SK-N-SH (cell line): ENCODE measurements at regions not wholly inside any gene's neighbourhood (a gene's known extent, or its start where the extent isn't known, plus 50 kb on each side); places are given as distances from the start of the nearest gene placed in this dataset.

ENCODE experiments used
- CTCF ChIA-PET: fragments of 300-600, 350-600 bp; formaldehyde crosslinking; extraction: SDS; loops from one replicate; lab custom pipeline; 2021; lab: Yijun Ruan, JAX
- POLR2A ChIA-PET: fragments of 350-600 bp; sonication (Branson Sonifier 250); formaldehyde crosslinking; extraction: SDS; loops from one replicate; lab custom pipeline; 2020; ENCODE audit warnings: antibody characterized with exemption, inconsistent platforms; lab: Yijun Ruan, JAX
- DNase-seq: peaks from one replicate; pipeline ENCODE4 v3.0.0; 2012
- H2AFZ ChIP-seq: fragments of 200-600 bp; sonication (generic); 2 replicates; pipeline ENCODE4 v1.8.1; 2016; ENCODE audit warnings: antibody characterized with exemption, mild to moderate bottlenecking, low read depth
- H3F3A ChIP-seq: fragments of 200-600 bp; sonication (generic); replicated peaks from 2 replicates; pipeline ENCODE3; 2016; ENCODE audit warnings: antibody characterized with exemption, mild to moderate bottlenecking; ENCODE audit not compliant: insufficient read depth
- H3K27ac ChIP-seq, 2 experiments: fragments of 200-500 bp in 1 of 2; fragments of 200-600 bp in 1 of 2; sonication (Bioruptor generic) in 1 of 2; sonication (generic), shearing (Covaris generic) in 1 of 2; 2 replicates each; pipeline versions ENCODE4 v1.5.1 to v1.6.1; 2014 to 2016; ENCODE audit warnings: low read depth in 2 of 2, inconsistent platforms in 1 of 2, low read length in 1 of 2, mild to moderate bottlenecking in 1 of 2, mixed read lengths in 1 of 2
- H3K27me3 ChIP-seq: fragments of 200-600 bp; sonication (generic), shearing (Covaris generic); 2 replicates; pipeline ENCODE4 v1.6.1; 2016; ENCODE audit warnings: mixed run types; ENCODE audit not compliant: insufficient read depth
- H3K36me3 ChIP-seq, 2 experiments: fragments of 200-500 bp in 1 of 2; fragments of 200-600 bp in 1 of 2; sonication (Bioruptor generic) in 1 of 2; sonication (generic) in 1 of 2; replicated peaks in 1 of 2; 2 replicates each; pipeline versions ENCODE3 to v1.5.1; 2014 to 2016; ENCODE audit warnings: low read length in 1 of 2, mild to moderate bottlenecking in 1 of 2; ENCODE audit not compliant: insufficient read depth in 2 of 2, control insufficient read depth in 1 of 2
- H3K4me1 ChIP-seq, 2 experiments: fragments of 200-500 bp in 1 of 2; fragments of 200-600 bp in 1 of 2; sonication (Bioruptor generic) in 1 of 2; sonication (generic), shearing (Covaris generic) in 1 of 2; 2 replicates each; pipeline versions ENCODE4 v1.5.1 to v1.6.1; 2014 to 2016; ENCODE audit warnings: low read depth in 1 of 2, low read length in 1 of 2, mixed run types in 1 of 2; ENCODE audit not compliant: insufficient read depth in 2 of 2, control insufficient read depth in 1 of 2
- H3K4me2 ChIP-seq: fragments of 200-600 bp; sonication (generic), shearing (Covaris generic); 2 replicates; pipeline ENCODE4 v1.6.1; 2017; ENCODE audit warnings: mixed run types
- H3K4me3 ChIP-seq, 2 experiments: fragments of 200-500 bp in 1 of 2; fragments of 200-600 bp in 1 of 2; sonication (Bioruptor generic) in 1 of 2; sonication (generic), shearing (Covaris generic) in 1 of 2; 2 replicates each; pipeline versions ENCODE4 v1.5.1 to v1.8.1; 2014 to 2016; ENCODE audit warnings: low read depth in 2 of 2, inconsistent platforms in 1 of 2, low read length in 1 of 2, mild to moderate bottlenecking in 1 of 2, mixed read lengths in 1 of 2, moderate library complexity in 1 of 2
- H3K79me2 ChIP-seq: fragments of 200-600 bp; sonication (generic); 2 replicates; pipeline ENCODE4 v1.8.1; 2017; ENCODE audit warnings: mild to moderate bottlenecking; ENCODE audit not compliant: insufficient read depth
- H3K9ac ChIP-seq: fragments of 200-600 bp; sonication (generic); 2 replicates; pipeline ENCODE4 v1.6.1; 2017; ENCODE audit warnings: mixed run types
- H3K9me2 ChIP-seq: fragments of 200-600 bp; sonication (generic); 2 replicates; pipeline ENCODE4 v1.6.1; 2017; ENCODE audit warnings: mixed run types
- H3K9me3 ChIP-seq: fragments of 200-600 bp; sonication (generic); 2 replicates; pipeline ENCODE4 v1.6.1; 2017; ENCODE audit warnings: mixed run types, mild to moderate bottlenecking, moderate library complexity
- H4K20me1 ChIP-seq: fragments of 200-600 bp; sonication (generic); 2 replicates; pipeline ENCODE4 v1.6.1; 2017; ENCODE audit warnings: mild to moderate bottlenecking, mixed run types; ENCODE audit not compliant: insufficient read depth
- CHD2 ChIP-seq: fragments of 150-350 bp; IDR thresholded peaks from 2 replicates; pipeline ENCODE4 v1.6.1; 2018; ENCODE audit warnings: low read length; ENCODE audit not compliant: partially characterized antibody
- ELF1 ChIP-seq: IDR thresholded peaks from 2 replicates; pipeline ENCODE4 v1.4.0; 2012
- FOXJ3 ChIP-seq: sonication (generic); formaldehyde crosslinking; IDR thresholded peaks from 2 replicates; pipeline ENCODE4 v1.5.1; 2020; ENCODE audit warnings: mild to moderate bottlenecking, missing genetic modification reagents
- MXI1 ChIP-seq: IDR thresholded peaks from 2 replicates; pipeline ENCODE4 v1.6.1; 2012; ENCODE audit warnings: mild to moderate bottlenecking, low read depth, low read length, improper control_type of control experiment
- NFIC ChIP-seq: IDR thresholded peaks from 2 replicates; pipeline ENCODE4 v1.4.0; 2012; ENCODE audit warnings: borderline replicate concordance
- NRF1 ChIP-seq: IDR thresholded peaks from 2 replicates; pipeline ENCODE4 v1.6.1; 2012; ENCODE audit warnings: low read depth, mild to moderate bottlenecking, low read length
- POLR2AphosphoS5 ChIP-seq: IDR thresholded peaks from 2 replicates; pipeline ENCODE4 v1.6.1; 2012; ENCODE audit warnings: low read depth, low read length
- RFX5 ChIP-seq: IDR thresholded peaks from 2 replicates; pipeline ENCODE4 v1.6.1; 2012; ENCODE audit warnings: mild to moderate bottlenecking, improper control_type of control experiment, low read length
- SMC3 ChIP-seq: IDR thresholded peaks from 2 replicates; pipeline ENCODE4 v1.6.1; 2012; ENCODE audit warnings: low read depth, low read length, improper control_type of control experiment
- TAF1 ChIP-seq: IDR thresholded peaks from 2 replicates; pipeline ENCODE4 v1.6.1; 2012; ENCODE audit warnings: low read depth, mild to moderate bottlenecking, low read length, moderate library complexity, borderline replicate concordance
- TCF12 ChIP-seq: IDR thresholded peaks from 2 replicates; pipeline ENCODE4 v1.4.0; 2012
- TEAD4 ChIP-seq: IDR thresholded peaks from 2 replicates; pipeline ENCODE4 v1.4.0; 2012; ENCODE audit warnings: mild to moderate bottlenecking, borderline replicate concordance; ENCODE audit not compliant: insufficient read depth
- YY1 ChIP-seq: IDR thresholded peaks from 2 replicates; pipeline ENCODE4 v1.4.0; 2012; ENCODE audit warnings: low read depth, mild to moderate bottlenecking
- TF ChIP-seq, protein P1 (sequence below): IDR thresholded peaks from 2 replicates; pipeline ENCODE4; 2012
- TF ChIP-seq, protein P2 (sequence below): IDR thresholded peaks from 2 replicates; pipeline ENCODE4 v1.4.0; 2012; ENCODE audit warnings: low read depth
- TF ChIP-seq, protein P3 (sequence below): IDR thresholded peaks from 2 replicates; pipeline ENCODE4 v1.6.1; 2012; ENCODE audit warnings: mild to moderate bottlenecking, low read depth, low read length, moderate library complexity

DNA sequence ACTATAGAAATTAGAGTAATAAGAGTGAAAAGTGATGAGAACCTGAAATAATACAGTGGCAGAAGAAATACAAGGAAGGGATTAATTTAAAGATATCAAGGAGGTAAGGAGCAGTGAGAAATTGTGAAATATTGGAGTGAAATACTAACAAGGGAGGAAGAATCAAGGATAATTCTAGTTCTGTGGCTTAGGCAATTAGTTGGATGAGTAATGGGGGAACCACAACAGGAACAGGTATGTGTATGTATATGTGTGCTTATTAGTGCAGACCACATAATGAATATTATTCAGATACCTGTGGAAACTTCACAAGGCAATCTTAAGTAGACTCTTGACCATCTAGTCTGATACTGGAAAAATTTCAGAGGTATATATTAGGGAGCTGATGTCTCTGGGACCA is 143.3 kb downstream of the TINAG start:
- Histone ChIP-seq H3K36me3 (no peaks in the 10 kb centered on the region), H3K9ac (no peak overlapping the region), H3F3A (no peaks in the 10 kb centered on the region), H3K9me2 (no peaks in the 10 kb centered on the region), H3K27me3 (no peaks in the 10 kb centered on the region), H3K9me3 (no peaks in the 10 kb centered on the region), H4K20me1 (no peaks in the 10 kb centered on the region), H2AFZ (no peak overlapping the region), H3K27ac (no peak overlapping the region), H3K4me2 (no peak overlapping the region), H3K79me2 (no peaks in the 10 kb centered on the region), H3K4me1 (no peaks in the 10 kb centered on the region), H3K4me3 (no peak overlapping the region)
- no peak for TF ChIP-seq NRF1
- no peak for TF ChIP-seq RFX5
- no peak for TF ChIP-seq YY1
- no peak for TF ChIP-seq TCF12
- TF ChIP-seq, protein P1, sequence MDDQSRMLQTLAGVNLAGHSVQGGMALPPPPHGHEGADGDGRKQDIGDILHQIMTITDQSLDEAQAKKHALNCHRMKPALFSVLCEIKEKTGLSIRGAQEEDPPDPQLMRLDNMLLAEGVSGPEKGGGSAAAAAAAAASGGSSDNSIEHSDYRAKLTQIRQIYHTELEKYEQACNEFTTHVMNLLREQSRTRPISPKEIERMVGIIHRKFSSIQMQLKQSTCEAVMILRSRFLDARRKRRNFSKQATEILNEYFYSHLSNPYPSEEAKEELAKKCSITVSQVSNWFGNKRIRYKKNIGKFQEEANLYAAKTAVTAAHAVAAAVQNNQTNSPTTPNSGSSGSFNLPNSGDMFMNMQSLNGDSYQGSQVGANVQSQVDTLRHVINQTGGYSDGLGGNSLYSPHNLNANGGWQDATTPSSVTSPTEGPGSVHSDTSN, result no peak
- TF ChIP-seq MXI1, result no peak
- TF ChIP-seq ELF1, result no peak
- TF ChIP-seq POLR2AphosphoS5, result no peak
- no peak for TF ChIP-seq SMC3
- TF ChIP-seq TEAD4, result no peak
- no peak for TF ChIP-seq TAF1
- TF ChIP-seq, protein P2, sequence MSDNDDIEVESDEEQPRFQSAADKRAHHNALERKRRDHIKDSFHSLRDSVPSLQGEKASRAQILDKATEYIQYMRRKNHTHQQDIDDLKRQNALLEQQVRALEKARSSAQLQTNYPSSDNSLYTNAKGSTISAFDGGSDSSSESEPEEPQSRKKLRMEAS, result no peak
- TF ChIP-seq, protein P3, sequence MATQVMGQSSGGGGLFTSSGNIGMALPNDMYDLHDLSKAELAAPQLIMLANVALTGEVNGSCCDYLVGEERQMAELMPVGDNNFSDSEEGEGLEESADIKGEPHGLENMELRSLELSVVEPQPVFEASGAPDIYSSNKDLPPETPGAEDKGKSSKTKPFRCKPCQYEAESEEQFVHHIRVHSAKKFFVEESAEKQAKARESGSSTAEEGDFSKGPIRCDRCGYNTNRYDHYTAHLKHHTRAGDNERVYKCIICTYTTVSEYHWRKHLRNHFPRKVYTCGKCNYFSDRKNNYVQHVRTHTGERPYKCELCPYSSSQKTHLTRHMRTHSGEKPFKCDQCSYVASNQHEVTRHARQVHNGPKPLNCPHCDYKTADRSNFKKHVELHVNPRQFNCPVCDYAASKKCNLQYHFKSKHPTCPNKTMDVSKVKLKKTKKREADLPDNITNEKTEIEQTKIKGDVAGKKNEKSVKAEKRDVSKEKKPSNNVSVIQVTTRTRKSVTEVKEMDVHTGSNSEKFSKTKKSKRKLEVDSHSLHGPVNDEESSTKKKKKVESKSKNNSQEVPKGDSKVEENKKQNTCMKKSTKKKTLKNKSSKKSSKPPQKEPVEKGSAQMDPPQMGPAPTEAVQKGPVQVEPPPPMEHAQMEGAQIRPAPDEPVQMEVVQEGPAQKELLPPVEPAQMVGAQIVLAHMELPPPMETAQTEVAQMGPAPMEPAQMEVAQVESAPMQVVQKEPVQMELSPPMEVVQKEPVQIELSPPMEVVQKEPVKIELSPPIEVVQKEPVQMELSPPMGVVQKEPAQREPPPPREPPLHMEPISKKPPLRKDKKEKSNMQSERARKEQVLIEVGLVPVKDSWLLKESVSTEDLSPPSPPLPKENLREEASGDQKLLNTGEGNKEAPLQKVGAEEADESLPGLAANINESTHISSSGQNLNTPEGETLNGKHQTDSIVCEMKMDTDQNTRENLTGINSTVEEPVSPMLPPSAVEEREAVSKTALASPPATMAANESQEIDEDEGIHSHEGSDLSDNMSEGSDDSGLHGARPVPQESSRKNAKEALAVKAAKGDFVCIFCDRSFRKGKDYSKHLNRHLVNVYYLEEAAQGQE, result no peak
- TF ChIP-seq FOXJ3 (CRISPR knock-in tag), result no peak
- TF ChIP-seq CHD2, result no peak
- TF ChIP-seq NFIC, result no peak
- DNase-seq, result no peak
- ChIA-PET CTCF (no interaction called here), POLR2A (no interaction called here)
